Ishikawa (cell line): ENCODE measurements at regions not wholly inside any gene's neighbourhood (a gene's known extent, or its start where the extent isn't known, plus 50 kb on each side); places are given as distances from the start of the nearest gene placed in this dataset.

Experiments
- EP300 ChIP-seq: IDR thresholded peaks from 2 replicates; pipeline ENCODE4 v1.6.1; 2012; ENCODE audit warnings: borderline replicate concordance
- FOXM1 ChIP-seq: IDR thresholded peaks from 2 replicates; pipeline ENCODE4 v1.6.1; 2012; ENCODE audit warnings: low read depth, borderline replicate concordance
- RAD21 ChIP-seq: IDR thresholded peaks from 2 replicates; pipeline ENCODE4 v1.6.1; 2012; ENCODE audit warnings: low read depth
- REST ChIP-seq: IDR thresholded peaks from 2 replicates; pipeline ENCODE4 v1.6.1; 2012; ENCODE audit warnings: low read depth, mild to moderate bottlenecking
- TCF12 ChIP-seq: IDR thresholded peaks from 2 replicates; pipeline ENCODE4 v1.6.1; 2012; ENCODE audit warnings: low read depth
- YY1 ChIP-seq: IDR thresholded peaks from 2 replicates; pipeline ENCODE4 v1.6.1; 2012; ENCODE audit warnings: low read depth

GRCh38 chr1:218705391-218705790 lies 360.3 kb downstream of the TGFB2 start:
- no peak for TF ChIP-seq TCF12
- TF ChIP-seq EP300, result no peak
- TF ChIP-seq RAD21, result no peak
- TF ChIP-seq REST, result no peak
- TF ChIP-seq FOXM1, result no peak
- no peak for TF ChIP-seq YY1
